Forelimb muscle (tissue), 1 donor: ENCODE measurements at regions not wholly inside any gene's neighbourhood (a gene's known extent, or its start where the extent isn't known, plus 50 kb on each side); places are given as distances from the start of the nearest gene placed in this dataset.

Experiments used
- DNase-seq: peaks from one replicate; pipeline ENCODE4 v3.0.0-alpha.2; 2013; ENCODE audit warnings: low read depth

GRCh38 chr2:67658820-67659219 is 261.7 kb downstream of the ETAA1 start:
- DNase-seq, result no peak

- no peak for DNase-seq
These were observed 263.0 kb downstream of the ETAA1 start for GRCh38 chr2:67660015-67660602.

GRCh38 chr2:67660871-67661270 is 263.7 kb downstream of the ETAA1 start:
- DNase-seq, result no peak

GRCh38 chr2:67662222-67662621 is 265.1 kb downstream of the ETAA1 start:
- no peak for DNase-seq

- DNase-seq, result no peak
These were observed 266.6 kb downstream of the ETAA1 start for GRCh38 chr2:67663776-67664175.

- DNase-seq, result no peak
These were observed 269.4 kb downstream of the ETAA1 start for GRCh38 chr2:67666386-67667053.

GRCh38 chr2:67667054-67667908 is 270.1 kb downstream of the ETAA1 start:
- DNase-seq, result no peak

- DNase-seq, result no peak
These were observed 271.4 kb downstream of the ETAA1 start for GRCh38 chr2:67668538-67668937.

GRCh38 chr2:67669168-67669567 is 272.0 kb downstream of the ETAA1 start:
- DNase-seq, result no peak

GRCh38 chr2:67669766-67670165 is 272.6 kb downstream of the ETAA1 start:
- no peak for DNase-seq

- no peak for DNase-seq
These were observed 273.6 kb downstream of the ETAA1 start for GRCh38 chr2:67670747-67671183.

GRCh38 chr2:67671464-67672450 is 274.6 kb downstream of the ETAA1 start:
- DNase-seq, result no peak

GRCh38 chr2:67674668-67675067 is 277.5 kb downstream of the ETAA1 start:
- no peak for DNase-seq

- no peak for DNase-seq
These were observed 287.9 kb downstream of the ETAA1 start for GRCh38 chr2:67684991-67685390.

GRCh38 chr2:67686254-67686653 is 289.1 kb downstream of the ETAA1 start:
- no peak for DNase-seq

GRCh38 chr2:67689186-67689585 is 292.1 kb downstream of the ETAA1 start:
- DNase-seq, result no peak

GRCh38 chr2:67689651-67690050 is 292.5 kb downstream of the ETAA1 start:
- no peak for DNase-seq

- no peak for DNase-seq
These were observed 297.3 kb downstream of the ETAA1 start for GRCh38 chr2:67694445-67694844.

GRCh38 chr2:67701011-67701410 is 303.9 kb downstream of the ETAA1 start:
- DNase-seq, result no peak

- no peak for DNase-seq
These were observed 305.2 kb downstream of the ETAA1 start for GRCh38 chr2:67702284-67702683.

GRCh38 chr2:67702937-67703336 is 305.8 kb downstream of the ETAA1 start:
- DNase-seq, result no peak

GRCh38 chr2:67706082-67706481 is 308.9 kb downstream of the ETAA1 start:
- no peak for DNase-seq
